ENCODE measurements at regions not wholly inside any gene's neighbourhood (a gene's known extent, or its start where the extent isn't known, plus 50 kb on each side); places are given as distances from the start of the nearest gene placed in this dataset.

- TF ChIP-seq CTCF (IDR thresholded peaks at IDR 0.05): no peak
- no peak for TF ChIP-seq MAFK (IDR thresholded peaks at IDR 0.05; ENCODE audit: partially characterized antibody)
- no peak for TF ChIP-seq RFX5 (IDR thresholded peaks at IDR 0.05)
- no peak for TF ChIP-seq MAZ (IDR thresholded peaks at IDR 0.05; ENCODE audit: borderline replicate concordance, low read depth, low read length)
Observed at GRCh38 chr2:82596581-82596980, 1862.5 kb downstream of the SUCLG1 start.
